ENCODE measurements at regions not wholly inside any gene's neighbourhood (a gene's known extent, or its start where the extent isn't known, plus 50 kb on each side); places are given as distances from the start of the nearest gene placed in this dataset.

DNA sequence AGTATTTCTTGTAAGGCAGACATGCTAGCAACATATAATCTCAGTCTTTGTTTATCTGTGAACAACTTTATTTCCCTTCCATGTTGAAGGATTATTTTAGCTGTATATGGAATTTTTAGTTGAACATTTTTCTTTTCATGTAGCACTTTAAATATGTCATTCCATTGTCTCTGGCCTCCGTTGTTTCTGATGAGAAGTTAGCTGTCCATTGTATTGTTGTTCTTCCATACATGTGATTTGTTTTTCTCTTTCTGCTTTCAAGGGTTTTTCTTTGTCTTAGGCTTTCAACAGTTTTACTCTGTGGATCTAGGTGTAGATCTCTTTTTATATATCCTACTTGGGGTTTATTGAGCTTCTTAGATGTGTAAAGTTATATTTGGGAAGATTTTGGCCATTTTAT is 66.3 kb upstream of the COMTD1 start:
- Histone ChIP-seq H3K36me3 (ENCODE audit: control insufficient read depth in 2 of 2, insufficient read depth in 1 of 2, low read length in 2 of 2) (no peaks in the 10 kb centered on the region), H3K9me3 (ENCODE audit: control insufficient read depth, insufficient read depth, low read depth, low read length) (no peaks in the 10 kb centered on the region), H3K4me3 (ENCODE audit: low read depth, low read length) (no peak overlapping the region), H3K27ac (ENCODE audit: extremely low read depth, low read depth, low read length) (no peak overlapping the region), H3K4me1 (ENCODE audit: control insufficient read depth, insufficient read depth, low read length) (0 out of 2 replicates have a peak, but pooled peaks cover 2% of the 10 kb centered on the region)
- TF ChIP-seq ZBTB1 (tag by site-specific recombination; IDR thresholded peaks at IDR 0.05) (no peak), ZNF549 (tag by site-specific recombination; IDR thresholded peaks at IDR 0.05) (peak; percentile 34; the same call in 1 of the 2 replicates), TRIM28 (IDR thresholded peaks at IDR 0.05; ENCODE audit: borderline replicate concordance, low read length) (peak; percentile 95), ZNF133 (tag by site-specific recombination; IDR thresholded peaks at IDR 0.05) (no peak), SETDB1 (IDR thresholded peaks at IDR 0.05; ENCODE audit: insufficient read length, low read length) (peak; percentile 89), ZNF529 (tag by site-specific recombination; IDR thresholded peaks at IDR 0.05; ENCODE audit: insufficient replicate concordance) (peak; percentile 32), ZNF626 (tag by site-specific recombination; IDR thresholded peaks at IDR 0.05) (peak; percentile 87; the same call in 1 of the 2 replicates), ZNF610 (tag by site-specific recombination; IDR thresholded peaks at IDR 0.05; ENCODE audit: borderline replicate concordance) (peak; percentile 61; the same call in 1 of the 2 replicates)
- ChIA-PET POLR2A (no interaction called here), CTCF (interaction anchor here (0.7 to 1.1 kb wide), 3 partner anchors 23 to 751 kb away, joined by 3 read pairs; no protein-coding TSS in a partner anchor)

DNA sequence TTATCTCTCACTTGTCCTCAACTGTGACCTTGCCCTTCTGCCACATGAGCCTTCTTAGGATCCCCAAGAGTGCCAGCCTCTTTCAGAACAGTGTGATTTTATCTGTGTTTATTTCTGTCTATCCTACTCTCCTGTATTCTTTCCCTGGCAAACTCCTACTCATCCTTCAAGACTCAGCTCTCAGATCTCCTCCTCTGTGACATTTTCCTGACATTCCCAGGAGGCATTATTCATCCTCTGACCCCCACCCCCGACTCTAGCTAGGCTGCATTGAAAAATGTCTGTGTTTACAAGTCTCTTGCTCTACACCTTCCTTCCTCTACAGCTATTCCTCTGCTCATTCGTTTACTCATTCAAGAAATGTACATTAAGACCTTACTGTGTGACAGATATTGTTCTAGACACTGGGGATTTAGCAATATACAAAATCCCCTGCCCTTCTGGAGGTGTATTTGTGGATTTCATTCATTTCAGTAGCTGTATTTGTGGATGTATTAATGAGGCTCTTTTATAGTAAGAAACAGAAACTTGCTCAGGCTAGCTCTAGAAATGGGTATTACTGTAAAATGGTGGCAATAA is 61.4 kb upstream of the COMTD1 start:
- ChIA-PET POLR2A (interaction anchor here (1.1 kb wide), 1 partner anchor 104 kb away, joined by 5 read pairs; the partner anchor contains the start of gene ZNF503), CTCF (interaction anchor here (0.6 to 2.3 kb wide), 8 partner anchors 10 to 351 kb away, joined by 3 to 8 read pairs (median 3); partner anchors contain the start of gene COMTD1)
- H3K9me3 ChIP-seq (ENCODE audit: control insufficient read depth, insufficient read depth, low read depth, low read length), result no peaks in the 10 kb centered on the region
- TF ChIP-seq ZNF76 (tag by site-specific recombination; IDR thresholded peaks at IDR 0.05; ENCODE audit: borderline replicate concordance, low read depth) (no peak), ZFP3 (tag by site-specific recombination; IDR thresholded peaks at IDR 0.05; ENCODE audit: low read depth) (peak; percentile 94), IKZF3 (tag by site-specific recombination; IDR thresholded peaks at IDR 0.05) (no peak), ZFHX2 (tag by site-specific recombination; conservative IDR thresholded peaks at IDR 0.05) (peak; percentile 47), MZF1 (tag by site-specific recombination; IDR thresholded peaks at IDR 0.05; ENCODE audit: borderline replicate concordance) (0 out of 2 replicates have a peak, but pooled peaks have one; percentile 23), ZNF335 (tag by site-specific recombination; conservative IDR thresholded peaks at IDR 0.05) (peak; percentile 29; the same call in 1 of the 2 replicates), EGR2 (tag by site-specific recombination; IDR thresholded peaks at IDR 0.05; ENCODE audit: low read depth) (peak; percentile 56)
- H3K36me3 ChIP-seq (ENCODE audit: control insufficient read depth in 2 of 2, insufficient read depth in 1 of 2, low read length in 2 of 2), result no peaks in the 10 kb centered on the region
- H3K27ac ChIP-seq (ENCODE audit: extremely low read depth, low read depth, low read length), result no peak overlapping the region
- H3K4me1 ChIP-seq (ENCODE audit: control insufficient read depth, insufficient read depth, low read length), result peaks cover 12% of the 10 kb centered on the region
- no peak overlapping the region for H3K4me3 ChIP-seq (ENCODE audit: low read depth, low read length)

DNA sequence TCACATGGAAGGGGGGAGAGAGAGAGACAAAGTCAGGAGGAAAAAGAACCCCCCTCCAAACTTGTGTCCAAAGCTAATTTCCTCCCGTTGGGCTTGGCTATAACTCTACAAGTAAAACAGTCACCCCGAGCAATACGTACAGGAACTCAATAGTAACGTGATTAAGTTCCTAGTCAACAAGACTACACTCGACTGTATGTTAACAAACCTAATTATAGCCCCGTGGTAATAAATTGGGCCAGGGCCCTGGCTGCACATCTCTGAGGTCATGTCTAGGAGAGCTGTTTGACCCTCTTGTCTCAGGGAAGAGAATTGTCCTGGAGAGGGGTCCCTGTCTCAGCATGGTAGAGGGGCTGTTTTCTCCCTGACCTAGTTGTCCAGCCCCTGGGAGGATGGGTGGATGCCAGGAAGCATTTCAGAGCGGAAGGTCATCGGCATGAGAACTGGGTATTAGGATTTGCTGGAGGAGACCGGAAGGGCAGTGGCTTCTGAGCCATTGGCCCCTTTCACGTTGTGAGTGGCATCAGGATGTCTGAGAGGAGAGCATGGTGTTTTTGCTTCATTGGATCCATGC is 60.2 kb upstream of the COMTD1 start:
- ChIA-PET POLR2A (interaction anchor here (1.0 to 2.3 kb wide), 4 partner anchors 12 to 105 kb away, joined by 3 to 12 read pairs (median 8); partner anchors contain the start of genes VDAC2 and ZNF503), CTCF (interaction anchor here (0.6 to 2.3 kb wide), 7 partner anchors 11 to 686 kb away, joined by 3 to 8 read pairs (median 4); no protein-coding TSS in a partner anchor)

More for the DNA sequence above, 60.2 kb upstream of the COMTD1 start:
- peaks cover 12% of the 10 kb centered on the region for H3K4me1 ChIP-seq (ENCODE audit: control insufficient read depth, insufficient read depth, low read length)
- peak overlapping the region; percentile 84 for H3K27ac ChIP-seq (ENCODE audit: extremely low read depth, low read depth, low read length)
- H3K9me3 ChIP-seq (ENCODE audit: control insufficient read depth, insufficient read depth, low read depth, low read length), result no peaks in the 10 kb centered on the region
- H3K36me3 ChIP-seq (ENCODE audit: control insufficient read depth in 2 of 2, insufficient read depth in 1 of 2, low read length in 2 of 2), result no peaks in the 10 kb centered on the region
- TF ChIP-seq ZNF140 (tag by site-specific recombination; IDR thresholded peaks at IDR 0.05) (no peak), ZNF214 (tag by site-specific recombination; IDR thresholded peaks at IDR 0.05; ENCODE audit: borderline replicate concordance) (no peak), ZFP41 (tag by site-specific recombination; IDR thresholded peaks at IDR 0.05; ENCODE audit: borderline replicate concordance) (no peak), ZBTB17 (tag by site-specific recombination; IDR thresholded peaks at IDR 0.05) (no peak), ZXDB (tag by site-specific recombination; IDR thresholded peaks at IDR 0.05) (no peak), ZNF521 (tag by site-specific recombination; IDR thresholded peaks at IDR 0.05) (no peak), OVOL3 (tag by site-specific recombination; IDR thresholded peaks at IDR 0.05) (no peak), ZFP37 (tag by site-specific recombination; IDR thresholded peaks at IDR 0.05) (no peak), SP7 (tag by site-specific recombination; IDR thresholded peaks at IDR 0.05) (peak; percentile 19), ZSCAN30 (tag by site-specific recombination; IDR thresholded peaks at IDR 0.05) (no peak)
- TF ChIP-seq, protein P1, sequence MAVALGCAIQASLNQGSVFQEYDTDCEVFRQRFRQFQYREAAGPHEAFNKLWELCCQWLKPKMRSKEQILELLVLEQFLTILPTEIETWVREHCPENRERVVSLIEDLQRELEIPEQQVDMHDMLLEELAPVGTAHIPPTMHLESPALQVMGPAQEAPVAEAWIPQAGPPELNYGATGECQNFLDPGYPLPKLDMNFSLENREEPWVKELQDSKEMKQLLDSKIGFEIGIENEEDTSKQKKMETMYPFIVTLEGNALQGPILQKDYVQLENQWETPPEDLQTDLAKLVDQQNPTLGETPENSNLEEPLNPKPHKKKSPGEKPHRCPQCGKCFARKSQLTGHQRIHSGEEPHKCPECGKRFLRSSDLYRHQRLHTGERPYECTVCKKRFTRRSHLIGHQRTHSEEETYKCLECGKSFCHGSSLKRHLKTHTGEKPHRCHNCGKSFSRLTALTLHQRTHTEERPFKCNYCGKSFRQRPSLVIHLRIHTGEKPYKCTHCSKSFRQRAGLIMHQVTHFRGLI (tag by site-specific recombination; IDR thresholded peaks at IDR 0.05), result peak; percentile 86
- TF ChIP-seq, protein P2, sequence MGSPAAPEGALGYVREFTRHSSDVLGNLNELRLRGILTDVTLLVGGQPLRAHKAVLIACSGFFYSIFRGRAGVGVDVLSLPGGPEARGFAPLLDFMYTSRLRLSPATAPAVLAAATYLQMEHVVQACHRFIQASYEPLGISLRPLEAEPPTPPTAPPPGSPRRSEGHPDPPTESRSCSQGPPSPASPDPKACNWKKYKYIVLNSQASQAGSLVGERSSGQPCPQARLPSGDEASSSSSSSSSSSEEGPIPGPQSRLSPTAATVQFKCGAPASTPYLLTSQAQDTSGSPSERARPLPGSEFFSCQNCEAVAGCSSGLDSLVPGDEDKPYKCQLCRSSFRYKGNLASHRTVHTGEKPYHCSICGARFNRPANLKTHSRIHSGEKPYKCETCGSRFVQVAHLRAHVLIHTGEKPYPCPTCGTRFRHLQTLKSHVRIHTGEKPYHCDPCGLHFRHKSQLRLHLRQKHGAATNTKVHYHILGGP (tag by site-specific recombination; IDR thresholded peaks at IDR 0.05), result no peak
- no peak overlapping the region for H3K4me3 ChIP-seq (ENCODE audit: low read depth, low read length)

All from HEK293 (cell line).